ENCODE measurements at regions not wholly inside any gene's neighbourhood (a gene's known extent, or its start where the extent isn't known, plus 50 kb on each side); places are given as distances from the start of the nearest gene placed in this dataset.
"Not testable (repeated sequence)": the region's sequence is repeated elsewhere in the genome, so short reads cannot be mapped to it uniquely, and the experiment has no call there.

DNA sequence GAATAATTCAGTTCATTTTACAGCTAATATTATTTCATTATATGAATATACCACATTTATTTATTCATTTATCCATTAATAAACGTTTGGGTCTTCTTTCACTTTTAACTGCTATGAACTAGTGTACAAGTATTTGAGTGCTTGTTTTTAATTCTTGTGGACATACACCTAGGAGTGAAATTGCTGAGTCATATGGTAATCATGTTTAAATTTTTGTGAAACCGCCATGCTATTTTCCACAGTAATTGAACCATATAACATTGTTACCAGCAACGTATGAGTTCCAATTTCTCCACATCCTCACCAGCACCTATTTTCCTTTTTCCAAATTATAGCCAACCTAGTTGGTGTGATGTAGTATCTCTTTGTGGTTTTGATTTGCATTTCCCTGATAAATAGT, 388.2 kb downstream of the MAGEE1 start:
- H3K9ac ChIP-seq (ENCODE audit: extremely low read depth, insufficient read length, low read length) = no peak overlapping the region
- no peak overlapping the region for H3K23ac ChIP-seq (ENCODE audit: insufficient read length, low read depth, low read length)
- no peak overlapping the region for H2BK15ac ChIP-seq (ENCODE audit: low read depth, low read length)
- no peak overlapping the region for H3K27ac Mint-ChIP-seq
- H3K56ac ChIP-seq (ENCODE audit: insufficient read length, low read depth, low read length) = no peak overlapping the region
- DNase-seq = no peak
- no peak overlapping the region for H4K8ac ChIP-seq (replicated peaks; ENCODE audit: insufficient read length, low read depth, low read length)
- WGBS (ENCODE audit: extremely low coverage, insufficient read length, low lambda C conversion rate) = no CpG with 5 or more reads among the region's 3 CpGs
- no peak overlapping the region for H3K4me2 ChIP-seq (ENCODE audit: insufficient read depth, insufficient read length, low read length)
- H2AK5ac ChIP-seq (ENCODE audit: insufficient read length, low read length) = no peak overlapping the region
- H2BK5ac ChIP-seq (ENCODE audit: insufficient read length, low read length) = no peak overlapping the region
- H2BK20ac ChIP-seq (ENCODE audit: low read depth, low read length, poor library complexity, severe bottlenecking) = no peak overlapping the region
- TF ChIP-seq, protein P1, sequence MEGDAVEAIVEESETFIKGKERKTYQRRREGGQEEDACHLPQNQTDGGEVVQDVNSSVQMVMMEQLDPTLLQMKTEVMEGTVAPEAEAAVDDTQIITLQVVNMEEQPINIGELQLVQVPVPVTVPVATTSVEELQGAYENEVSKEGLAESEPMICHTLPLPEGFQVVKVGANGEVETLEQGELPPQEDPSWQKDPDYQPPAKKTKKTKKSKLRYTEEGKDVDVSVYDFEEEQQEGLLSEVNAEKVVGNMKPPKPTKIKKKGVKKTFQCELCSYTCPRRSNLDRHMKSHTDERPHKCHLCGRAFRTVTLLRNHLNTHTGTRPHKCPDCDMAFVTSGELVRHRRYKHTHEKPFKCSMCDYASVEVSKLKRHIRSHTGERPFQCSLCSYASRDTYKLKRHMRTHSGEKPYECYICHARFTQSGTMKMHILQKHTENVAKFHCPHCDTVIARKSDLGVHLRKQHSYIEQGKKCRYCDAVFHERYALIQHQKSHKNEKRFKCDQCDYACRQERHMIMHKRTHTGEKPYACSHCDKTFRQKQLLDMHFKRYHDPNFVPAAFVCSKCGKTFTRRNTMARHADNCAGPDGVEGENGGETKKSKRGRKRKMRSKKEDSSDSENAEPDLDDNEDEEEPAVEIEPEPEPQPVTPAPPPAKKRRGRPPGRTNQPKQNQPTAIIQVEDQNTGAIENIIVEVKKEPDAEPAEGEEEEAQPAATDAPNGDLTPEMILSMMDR (conservative IDR thresholded peaks at IDR 0.05) = no peak
- no peak overlapping the region for H4K5ac ChIP-seq (ENCODE audit: insufficient read length, low read depth, low read length)
- no peak overlapping the region for H3K14ac ChIP-seq (ENCODE audit: insufficient read depth, low read length)
- H3K27me3 Mint-ChIP-seq (ENCODE audit: low read depth) = no peaks in the 10 kb centered on the region
- H3K9me3 ChIP-seq (ENCODE audit: control insufficient read depth, low read depth, low read length) = peaks cover 8% of the 10 kb centered on the region
- no peaks in the 10 kb centered on the region for H3K79me2 ChIP-seq (ENCODE audit: insufficient read depth, low read length)
- no peak overlapping the region for H2BK120ac ChIP-seq (ENCODE audit: low read depth, low read length, poor library complexity, severe bottlenecking)
- no peaks in the 10 kb centered on the region for H3K23me2 ChIP-seq (ENCODE audit: insufficient read length, low read depth, low read length, poor library complexity, severe bottlenecking)
- H3K4ac ChIP-seq (ENCODE audit: low read depth, low read length) = no peak overlapping the region
- no peak overlapping the region for H3K27ac ChIP-seq (ENCODE audit: insufficient read length, low read depth, low read length)
- no peaks in the 10 kb centered on the region for H3K79me1 ChIP-seq (ENCODE audit: insufficient read depth, low read depth, low read length, poor library complexity, severe bottlenecking)
- no peak overlapping the region for H4K91ac ChIP-seq (ENCODE audit: insufficient read length, low read depth, low read length)
- no peaks in the 10 kb centered on the region for H3K4me1 Mint-ChIP-seq
- H2AFZ ChIP-seq (ENCODE audit: low read length) = no peak overlapping the region
- H3T11ph ChIP-seq (ENCODE audit: low read length) = no peak overlapping the region
- H3K36me3 Mint-ChIP-seq (ENCODE audit: insufficient read depth in 1 of 3, low read depth in 3 of 3) = peaks cover 0 to under 1% (median 0%) of the 10 kb centered on the region in 3 experiments; a peak in 1 of 7 replicates
- no peaks in the 10 kb centered on the region for H3K4me1 ChIP-seq (ENCODE audit: insufficient read depth, low read length)
- H3K4me3 Mint-ChIP-seq = no peak overlapping the region
- no peak overlapping the region for H2BK12ac ChIP-seq (ENCODE audit: insufficient read length, low read depth, low read length)
- peaks cover 41 to 42% of the 10 kb centered on the region in 2 experiments for H3K9me3 Mint-ChIP-seq
- H3K18ac ChIP-seq (ENCODE audit: insufficient read length, low read depth, low read length) = no peak overlapping the region
- no peaks in the 10 kb centered on the region for H4K20me1 ChIP-seq (ENCODE audit: control insufficient read depth, insufficient read depth, insufficient read length)
- H3K27me3 ChIP-seq (ENCODE audit: insufficient read depth, low read length) = no peaks in the 10 kb centered on the region

DNA sequence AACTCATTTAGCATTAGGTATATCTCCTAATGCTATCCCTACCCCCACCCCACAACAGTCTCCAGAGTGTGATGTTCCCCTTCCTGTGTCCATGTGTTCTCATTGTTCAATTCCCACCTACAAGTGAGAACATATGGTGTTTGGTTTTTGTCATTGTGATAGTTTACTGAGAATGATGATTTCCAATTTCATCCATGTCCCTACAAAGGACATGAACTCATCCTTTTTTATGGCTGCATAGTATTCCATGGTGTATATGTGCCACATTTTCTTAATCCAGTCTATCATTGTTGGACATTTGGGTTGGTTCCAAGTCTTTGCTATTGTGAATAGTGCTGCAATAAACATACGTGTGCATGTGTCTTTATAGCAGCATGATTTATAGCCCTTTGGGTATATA, 389.8 kb downstream of the MAGEE1 start:
- not testable (repeated sequence) for H3K18ac ChIP-seq (ENCODE audit: insufficient read length, low read depth, low read length)
- no CpG with 5 or more reads among the region's 1 CpG for WGBS (ENCODE audit: extremely low coverage, insufficient read length, low lambda C conversion rate)

More for the DNA sequence above, 389.8 kb downstream of the MAGEE1 start:
- H4K5ac ChIP-seq (ENCODE audit: insufficient read length, low read depth, low read length); H4K20me1 ChIP-seq (ENCODE audit: control insufficient read depth, insufficient read depth, insufficient read length); H3K27ac ChIP-seq (ENCODE audit: insufficient read length, low read depth, low read length); H3K23ac ChIP-seq (ENCODE audit: insufficient read length, low read depth, low read length); H3K4me1 ChIP-seq (ENCODE audit: insufficient read depth, low read length); H3K4ac ChIP-seq (ENCODE audit: low read depth, low read length); H2BK12ac ChIP-seq (ENCODE audit: insufficient read length, low read depth, low read length); H3K4me3 Mint-ChIP-seq; H3T11ph ChIP-seq (ENCODE audit: low read length); H3K27me3 ChIP-seq (ENCODE audit: insufficient read depth, low read length); H4K91ac ChIP-seq (ENCODE audit: insufficient read length, low read depth, low read length); H2BK120ac ChIP-seq (ENCODE audit: low read depth, low read length, poor library complexity, severe bottlenecking); H3K23me2 ChIP-seq (ENCODE audit: insufficient read length, low read depth, low read length, poor library complexity, severe bottlenecking); H4K8ac ChIP-seq (replicated peaks; ENCODE audit: insufficient read length, low read depth, low read length); H3K14ac ChIP-seq (ENCODE audit: insufficient read depth, low read length); DNase-seq; H2BK15ac ChIP-seq (ENCODE audit: low read depth, low read length); H3K79me1 ChIP-seq (ENCODE audit: insufficient read depth, low read depth, low read length, poor library complexity, severe bottlenecking); H2BK5ac ChIP-seq (ENCODE audit: insufficient read length, low read length); H3K27ac Mint-ChIP-seq; H3K4me2 ChIP-seq (ENCODE audit: insufficient read depth, insufficient read length, low read length); H3K79me2 ChIP-seq (ENCODE audit: insufficient read depth, low read length); H3K27me3 Mint-ChIP-seq (ENCODE audit: low read depth); H2AFZ ChIP-seq (ENCODE audit: low read length); H2BK20ac ChIP-seq (ENCODE audit: low read depth, low read length, poor library complexity, severe bottlenecking); H3K9ac ChIP-seq (ENCODE audit: extremely low read depth, insufficient read length, low read length); H3K4me1 Mint-ChIP-seq; H2AK5ac ChIP-seq (ENCODE audit: insufficient read length, low read length); H3K56ac ChIP-seq (ENCODE audit: insufficient read length, low read depth, low read length); H3K36me3 Mint-ChIP-seq (ENCODE audit: insufficient read depth in 1 of 3, low read depth in 3 of 3): not testable (repeated sequence)
- peaks cover 19% of the 10 kb centered on the region for H3K9me3 ChIP-seq (ENCODE audit: control insufficient read depth, low read depth, low read length)
- H3K9me3 Mint-ChIP-seq = peaks cover 45 to 57% of the 10 kb centered on the region in 2 experiments

All from H9 (cell line).